Mesothelial cell of epicardium (in vitro differentiated cells): ENCODE measurements at regions not wholly inside any gene's neighbourhood (a gene's known extent, or its start where the extent isn't known, plus 50 kb on each side); places are given as distances from the start of the nearest gene placed in this dataset.

Experiments
- DNase-seq, 2 experiments: peaks; one replicate each; pipeline ENCODE4 v3.0.0; 2021; ENCODE audit warnings: low spot score in 2 of 2; ENCODE audit not compliant: unreplicated experiment in 2 of 2
- H3K27ac Mint-ChIP-seq: 2 replicates; pipeline ENCODE4 v1.8.0; 2021; ENCODE audit warnings: mixed read lengths
- H3K27me3 Mint-ChIP-seq: 2 replicates; pipeline ENCODE4 v1.8.0; 2021; ENCODE audit warnings: low read depth, mixed read lengths
- H3K36me3 Mint-ChIP-seq: 2 replicates; pipeline ENCODE4 v1.8.0; 2021; ENCODE audit warnings: mixed read lengths
- H3K4me1 Mint-ChIP-seq: 2 replicates; pipeline ENCODE4 v1.8.0; 2021; ENCODE audit warnings: mixed read lengths
- H3K4me3 Mint-ChIP-seq: 2 replicates; pipeline ENCODE4 v1.8.0; 2021; ENCODE audit warnings: mild to moderate bottlenecking, moderate library complexity, mixed read lengths
- H3K9me3 Mint-ChIP-seq: 2 replicates; pipeline ENCODE4 v1.8.0; 2021; ENCODE audit warnings: mixed read lengths
- CTCF ChIP-seq: fragments of 200-600 bp; sonication (generic); IDR thresholded peaks from one replicate; pipeline ENCODE4 v1.5.0; 2021; ENCODE audit warnings: antibody characterized with exemption; ENCODE audit not compliant: unreplicated experiment

GRCh38 chr5:12467799-12468198 lies 563.6 kb upstream of the CTNND2 start:
- H3K36me3 Mint-ChIP-seq = no peaks in the 10 kb centered on the region
- no peak for TF ChIP-seq CTCF
- no peaks in the 10 kb centered on the region for H3K27me3 Mint-ChIP-seq
- peaks cover 48% of the 10 kb centered on the region for H3K9me3 Mint-ChIP-seq
- H3K27ac Mint-ChIP-seq = no peak overlapping the region
- no peak for DNase-seq
- no peaks in the 10 kb centered on the region for H3K4me1 Mint-ChIP-seq
- no peak overlapping the region for H3K4me3 Mint-ChIP-seq

GRCh38 chr5:12460493-12461261 lies 556.4 kb upstream of the CTNND2 start:
- Mint-ChIP-seq H3K9me3 (peaks cover 20% of the 10 kb centered on the region), H3K27me3 (no peaks in the 10 kb centered on the region), H3K4me1 (peaks cover 4% of the 10 kb centered on the region), H3K4me3 (no peak overlapping the region), H3K27ac (peak overlapping the region; percentile 14), H3K36me3 (no peaks in the 10 kb centered on the region)
- no peak for DNase-seq
- no peak for TF ChIP-seq CTCF

- Mint-ChIP-seq H3K4me3 (no peak overlapping the region), H3K27ac (no peak overlapping the region), H3K4me1 (peaks cover 4% of the 10 kb centered on the region), H3K27me3 (no peaks in the 10 kb centered on the region), H3K36me3 (no peaks in the 10 kb centered on the region), H3K9me3 (peaks cover 20% of the 10 kb centered on the region)
- no peak for DNase-seq
- TF ChIP-seq CTCF = no peak
Measured at GRCh38 chr5:12459326-12459725, 555.1 kb upstream of the CTNND2 start.

- no peak overlapping the region for H3K27ac Mint-ChIP-seq
- no peak overlapping the region for H3K4me3 Mint-ChIP-seq
- no peaks in the 10 kb centered on the region for H3K4me1 Mint-ChIP-seq
- peaks cover 3% of the 10 kb centered on the region for H3K9me3 Mint-ChIP-seq
- DNase-seq = no peak
- no peak for TF ChIP-seq CTCF
- no peaks in the 10 kb centered on the region for H3K36me3 Mint-ChIP-seq
- no peaks in the 10 kb centered on the region for H3K27me3 Mint-ChIP-seq
Measured at GRCh38 chr5:12419075-12419474, 514.8 kb upstream of the CTNND2 start.

GRCh38 chr5:12413585-12413984 lies 509.3 kb upstream of the CTNND2 start:
- no peak overlapping the region for H3K4me3 Mint-ChIP-seq
- H3K27ac Mint-ChIP-seq = no peak overlapping the region
- no peak for DNase-seq
- peaks cover 1% of the 10 kb centered on the region for H3K27me3 Mint-ChIP-seq
- no peaks in the 10 kb centered on the region for H3K36me3 Mint-ChIP-seq
- H3K4me1 Mint-ChIP-seq = no peaks in the 10 kb centered on the region
- TF ChIP-seq CTCF = no peak
- H3K9me3 Mint-ChIP-seq = peaks cover 8% of the 10 kb centered on the region

- Mint-ChIP-seq H3K4me3 (no peak overlapping the region), H3K27ac (no peak overlapping the region), H3K27me3 (peaks cover 1% of the 10 kb centered on the region), H3K4me1 (no peaks in the 10 kb centered on the region), H3K9me3 (peaks cover 8% of the 10 kb centered on the region), H3K36me3 (no peaks in the 10 kb centered on the region)
- no peak for TF ChIP-seq CTCF
- DNase-seq = no peak
Measured at GRCh38 chr5:12413075-12413474, 508.8 kb upstream of the CTNND2 start.
